HG02678 (cell line): ENCODE measurements at regions not wholly inside any gene's neighbourhood (a gene's known extent, or its start where the extent isn't known, plus 50 kb on each side); places are given as distances from the start of the nearest gene placed in this dataset.
"Not testable (repeated sequence)": the region's sequence is repeated elsewhere in the genome, so short reads cannot be mapped to it uniquely, and the experiment has no call there.

ENCODE experiments used
- ATAC-seq: cut with Tn5 transposase; IDR thresholded peaks from one replicate; pipeline ENCODE4 v1.9.1; 2021; ENCODE audit warnings: mild to moderate bottlenecking, moderate library complexity; ENCODE audit not compliant: unreplicated experiment

DNA sequence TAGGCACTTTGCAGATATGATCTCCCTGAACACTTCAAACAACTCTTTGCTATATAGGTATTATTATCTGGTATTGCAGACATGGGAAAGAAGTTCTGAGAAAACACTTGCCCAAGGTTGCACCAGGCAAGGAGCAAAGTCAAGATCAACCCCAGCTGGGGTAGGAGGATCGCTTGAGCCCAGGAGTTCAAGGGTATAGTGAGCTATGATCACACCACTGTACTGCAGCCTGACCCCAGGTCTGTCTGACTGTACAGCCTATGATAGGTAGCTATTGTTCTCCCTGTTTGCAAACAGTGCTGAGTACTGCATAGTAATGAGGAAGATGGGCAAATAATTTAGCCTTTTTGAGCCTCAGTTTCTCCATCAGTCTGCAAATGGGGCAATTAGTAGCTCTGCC is 60.5 kb upstream of the GRK3 start:
- not testable (repeated sequence) for ATAC-seq

DNA sequence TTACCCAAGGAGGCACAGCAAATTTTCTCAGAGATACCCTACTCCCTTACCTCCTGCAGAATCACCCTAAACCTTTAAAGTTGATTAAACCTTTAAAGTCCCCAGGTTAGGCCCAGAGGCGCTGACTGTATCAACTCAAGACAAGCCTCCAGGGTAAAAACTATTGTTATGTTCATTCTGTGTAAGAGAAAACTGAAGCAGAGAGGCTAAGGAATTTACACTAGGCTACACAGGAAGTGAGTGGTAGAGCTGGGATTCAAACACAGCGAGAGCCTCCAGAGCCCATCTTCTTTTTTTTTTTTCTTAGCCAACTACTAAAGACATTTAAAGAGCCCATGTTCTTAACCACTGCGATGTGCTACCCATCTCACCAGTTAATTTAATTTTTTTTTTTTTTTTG is 56.3 kb upstream of the GRK3 start:
- ATAC-seq = no peak

- ATAC-seq = no peak
Measured at GRCh38 chr22:25508761-25509321, 55.6 kb upstream of the GRK3 start.

GRCh38 chr22:25509374-25509791 is 55.1 kb upstream of the GRK3 start:
- ATAC-seq = no peak

DNA sequence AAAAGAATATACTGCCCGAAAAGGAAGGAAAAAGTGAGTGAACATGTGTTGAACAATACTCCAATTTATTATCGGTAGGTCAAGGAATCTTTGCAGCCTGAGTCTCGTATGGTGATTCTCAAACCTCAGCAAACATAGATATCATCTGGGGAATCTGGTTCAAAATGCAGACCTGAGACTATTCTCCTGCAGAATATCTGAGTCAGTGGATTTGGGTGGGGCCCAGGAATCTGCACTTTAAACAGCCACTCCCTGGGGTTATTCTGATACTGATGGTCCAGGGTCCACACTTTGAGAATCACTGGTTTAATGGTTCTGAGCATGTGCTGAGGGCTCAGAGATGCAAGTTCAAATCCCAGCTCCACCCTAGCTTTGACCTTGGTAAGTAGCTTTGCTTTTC is 53.6 kb upstream of the GRK3 start:
- no peak for ATAC-seq

DNA sequence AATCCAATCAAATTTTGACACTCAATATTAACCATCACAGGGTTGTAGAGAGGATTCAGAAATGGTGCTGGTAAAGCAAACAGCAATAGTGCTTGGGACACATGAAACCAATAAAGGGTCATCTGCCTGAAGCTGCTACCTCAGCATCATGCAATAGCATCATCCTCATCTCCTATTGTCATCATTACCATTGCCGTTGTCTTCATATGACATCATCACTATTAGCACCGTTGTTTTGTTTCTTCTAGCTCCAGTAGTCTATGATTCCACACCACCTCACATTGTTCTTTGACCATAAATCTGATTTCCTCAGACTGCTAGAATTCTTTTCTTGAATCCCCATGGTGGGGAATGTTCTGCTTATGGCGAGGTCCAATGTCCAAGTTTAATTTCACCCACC is 52.8 kb upstream of the GRK3 start:
- no peak for ATAC-seq

DNA sequence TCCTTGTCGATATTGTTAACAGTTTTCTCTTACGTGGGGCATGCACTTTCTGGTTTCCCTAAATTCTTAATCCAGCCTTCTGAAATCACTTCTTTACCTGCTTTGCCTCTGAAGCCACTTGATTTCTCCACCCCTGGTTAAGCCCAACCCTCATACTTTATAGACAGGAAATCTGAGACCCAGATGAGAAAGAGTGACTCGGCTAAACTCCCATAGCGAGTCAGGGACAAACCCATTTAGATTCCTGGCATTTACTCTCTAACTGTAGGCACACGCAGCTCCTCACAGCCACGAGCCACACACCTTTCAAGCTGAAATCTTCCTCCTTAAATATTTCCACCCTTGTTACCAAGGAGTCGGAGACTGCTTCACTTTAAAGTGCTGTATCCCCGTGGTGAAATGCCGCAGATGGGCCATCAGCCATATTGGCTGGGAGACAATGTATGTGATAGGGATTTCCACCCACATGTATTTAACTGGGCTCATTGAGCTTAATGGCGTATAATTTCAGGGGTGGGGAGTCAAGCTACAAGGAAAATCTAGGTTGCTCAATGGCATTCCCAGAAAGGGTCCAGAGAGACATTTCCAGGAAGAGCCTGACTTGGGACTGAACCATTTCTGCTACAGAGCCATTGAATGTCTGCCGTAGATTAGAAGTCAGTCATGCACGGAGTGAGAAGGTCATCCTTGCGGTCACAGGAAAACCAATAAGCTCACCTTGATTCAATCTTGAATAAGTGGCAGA is 49.9 kb upstream of the GRK3 start:
- ATAC-seq = no peak
